Thyroid gland (tissue), 4 donors: ENCODE measurements at regions not wholly inside any gene's neighbourhood (a gene's known extent, or its start where the extent isn't known, plus 50 kb on each side); places are given as distances from the start of the nearest gene placed in this dataset.

ENCODE experiments used
- POLR2A ChIP-seq, 2 donors: fragments of 450-650 bp; IDR thresholded peaks; one replicate each; pipeline ENCODE4 v1.6.1; 2017; ENCODE audit warnings: antibody characterized with exemption in 2 of 2, mild to moderate bottlenecking in 2 of 2, moderate library complexity in 1 of 2
- TF ChIP-seq, protein P1 (sequence below), 6 experiments: fragments of 200-600 bp in 3 of 6; fragments of 450-650 bp in 3 of 6; sonication (generic) in 3 of 6; IDR thresholded peaks; one replicate each; pipeline ENCODE4 v1.5.1; 2016 to 2019; ENCODE audit warnings: antibody characterized with exemption in 6 of 6, mild to moderate bottlenecking in 2 of 6, inconsistent platforms in 1 of 6, moderate library complexity in 1 of 6

DNA sequence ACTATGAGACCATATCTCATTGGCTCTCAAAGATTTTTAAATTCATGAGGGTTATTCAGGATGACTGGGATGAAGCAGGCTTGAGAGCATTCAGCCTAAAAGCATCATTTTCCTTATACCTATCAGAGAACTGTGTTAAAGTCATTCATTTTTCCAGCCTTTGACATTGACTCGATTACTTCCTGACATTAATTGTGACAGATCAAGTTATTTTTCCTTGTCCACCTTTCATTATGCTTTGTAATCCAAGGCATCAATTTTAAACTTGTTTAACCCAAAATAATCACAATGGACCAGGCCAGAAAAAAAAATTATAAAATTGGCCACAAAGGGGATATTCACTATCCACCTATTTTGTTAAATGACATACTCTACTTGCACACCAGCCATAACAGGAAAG is 1606.8 kb upstream of the PIK3C3 start:
- no peak for TF ChIP-seq POLR2A (IDR thresholded peaks at IDR 0.05)
- TF ChIP-seq, protein P1, sequence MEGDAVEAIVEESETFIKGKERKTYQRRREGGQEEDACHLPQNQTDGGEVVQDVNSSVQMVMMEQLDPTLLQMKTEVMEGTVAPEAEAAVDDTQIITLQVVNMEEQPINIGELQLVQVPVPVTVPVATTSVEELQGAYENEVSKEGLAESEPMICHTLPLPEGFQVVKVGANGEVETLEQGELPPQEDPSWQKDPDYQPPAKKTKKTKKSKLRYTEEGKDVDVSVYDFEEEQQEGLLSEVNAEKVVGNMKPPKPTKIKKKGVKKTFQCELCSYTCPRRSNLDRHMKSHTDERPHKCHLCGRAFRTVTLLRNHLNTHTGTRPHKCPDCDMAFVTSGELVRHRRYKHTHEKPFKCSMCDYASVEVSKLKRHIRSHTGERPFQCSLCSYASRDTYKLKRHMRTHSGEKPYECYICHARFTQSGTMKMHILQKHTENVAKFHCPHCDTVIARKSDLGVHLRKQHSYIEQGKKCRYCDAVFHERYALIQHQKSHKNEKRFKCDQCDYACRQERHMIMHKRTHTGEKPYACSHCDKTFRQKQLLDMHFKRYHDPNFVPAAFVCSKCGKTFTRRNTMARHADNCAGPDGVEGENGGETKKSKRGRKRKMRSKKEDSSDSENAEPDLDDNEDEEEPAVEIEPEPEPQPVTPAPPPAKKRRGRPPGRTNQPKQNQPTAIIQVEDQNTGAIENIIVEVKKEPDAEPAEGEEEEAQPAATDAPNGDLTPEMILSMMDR (IDR thresholded peaks at IDR 0.05) = no peak
